MM.1S (cell line): ENCODE measurements at regions not wholly inside any gene's neighbourhood (a gene's known extent, or its start where the extent isn't known, plus 50 kb on each side); places are given as distances from the start of the nearest gene placed in this dataset.

Experiments
- CTCF ChIP-seq: fragments of 300-600 bp; sonication (generic); IDR thresholded peaks from 2 replicates; pipeline ENCODE4 v1.5.1; 2016; ENCODE audit warnings: antibody characterized with exemption, low read length, mixed read lengths
- EZH2 ChIP-seq: fragments of 300-600 bp; sonication (generic); optimal IDR thresholded peaks from 2 replicates; pipeline ENCODE3; 2017; ENCODE audit warnings: low read depth, mild to moderate bottlenecking, antibody characterized with exemption, low read length, mixed read lengths
- EZH2phosphoT487 ChIP-seq: fragments of 300-600 bp; sonication (generic); IDR thresholded peaks from 2 replicates; pipeline ENCODE4 v1.6.1; 2018; ENCODE audit warnings: antibody characterized with exemption, low read length

- TF ChIP-seq CTCF, result no peak
- TF ChIP-seq EZH2, result no peak
- no peak for TF ChIP-seq EZH2phosphoT487
These were observed 158.7 kb downstream of the PDCD6IP start for GRCh38 chr3:33957176-33957575.
